Activated T-cell treated with anti-CD3 and anti-CD28 coated beads for 48 hours (primary cell): ENCODE measurements at regions not wholly inside any gene's neighbourhood (a gene's known extent, or its start where the extent isn't known, plus 50 kb on each side); places are given as distances from the start of the nearest gene placed in this dataset.

Experiments
- DNase-seq: peaks from one replicate; pipeline ENCODE4 v3.0.0-alpha.2; 2020; ENCODE audit warnings: low read depth

DNA sequence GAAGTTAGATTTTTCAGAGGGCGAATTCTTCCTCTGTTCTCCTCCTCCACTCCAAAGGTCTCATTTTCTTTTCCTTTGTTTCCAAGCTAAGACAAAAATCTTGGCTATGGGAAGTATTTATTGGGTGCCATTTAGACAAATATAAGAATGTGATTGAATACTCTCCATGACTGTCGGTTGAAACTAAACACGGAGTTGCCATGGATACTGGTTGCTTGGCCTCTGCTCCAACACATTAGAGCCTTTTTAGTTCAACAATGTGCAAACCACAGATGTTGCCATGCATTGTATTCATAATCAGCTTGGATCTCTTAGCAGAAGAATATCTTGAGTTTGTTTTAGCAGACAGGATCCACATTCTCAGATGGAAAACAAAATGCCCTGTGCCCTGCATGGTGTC is 366.5 kb upstream of the LCORL start:
- no peak for DNase-seq

DNA sequence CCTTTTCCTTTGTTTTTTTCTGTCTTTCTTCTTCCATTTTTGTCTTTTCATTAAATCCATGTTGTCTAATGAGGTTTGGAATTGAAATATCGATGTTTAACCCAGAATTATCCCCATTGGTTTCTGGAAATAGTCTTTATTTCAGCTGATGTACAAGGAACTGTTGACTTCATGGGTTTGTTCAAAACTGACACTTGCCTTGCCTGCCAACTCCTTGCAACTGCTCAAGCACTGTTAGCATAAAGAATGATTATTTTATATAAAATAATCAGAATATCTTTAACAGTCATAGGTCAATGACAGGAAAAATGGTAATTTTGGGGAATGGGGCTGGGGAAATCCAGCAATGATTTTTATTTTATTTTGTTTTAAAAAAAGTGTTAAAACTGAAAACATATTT is 359.6 kb upstream of the LCORL start:
- DNase-seq = no peak

DNA sequence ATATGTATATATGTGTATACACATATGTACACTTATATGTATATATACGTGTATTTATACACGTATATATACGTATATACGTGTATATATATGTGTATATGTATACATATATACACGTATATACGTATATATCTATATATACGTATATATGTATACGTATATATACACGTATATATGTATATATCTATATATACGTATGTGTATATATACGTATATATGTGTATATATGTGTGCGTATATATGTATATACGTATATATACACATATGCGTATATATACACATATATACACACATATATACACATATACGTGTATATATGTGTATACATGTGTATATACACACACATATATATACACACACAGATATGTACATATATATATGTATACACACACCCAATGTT is 348.0 kb upstream of the LCORL start:
- no peak for DNase-seq

DNA sequence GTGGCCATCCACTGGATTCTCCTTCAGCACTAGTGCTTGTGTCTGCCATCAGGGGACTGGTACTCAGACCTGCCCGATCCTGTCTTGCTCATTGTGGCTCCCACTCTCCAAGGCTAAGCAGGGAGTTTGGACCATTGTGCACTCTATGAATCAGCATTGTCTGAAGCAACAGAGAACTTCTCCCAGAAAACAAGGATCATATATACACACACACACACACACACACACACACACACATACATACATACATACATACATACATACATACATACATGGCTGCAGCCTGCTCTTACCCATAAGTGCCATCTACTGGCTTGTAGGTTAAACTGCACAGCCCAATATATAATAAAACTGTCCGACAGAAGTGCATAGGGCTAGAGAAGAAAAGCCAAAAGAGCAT is 345.3 kb upstream of the LCORL start:
- no peak for DNase-seq

DNA sequence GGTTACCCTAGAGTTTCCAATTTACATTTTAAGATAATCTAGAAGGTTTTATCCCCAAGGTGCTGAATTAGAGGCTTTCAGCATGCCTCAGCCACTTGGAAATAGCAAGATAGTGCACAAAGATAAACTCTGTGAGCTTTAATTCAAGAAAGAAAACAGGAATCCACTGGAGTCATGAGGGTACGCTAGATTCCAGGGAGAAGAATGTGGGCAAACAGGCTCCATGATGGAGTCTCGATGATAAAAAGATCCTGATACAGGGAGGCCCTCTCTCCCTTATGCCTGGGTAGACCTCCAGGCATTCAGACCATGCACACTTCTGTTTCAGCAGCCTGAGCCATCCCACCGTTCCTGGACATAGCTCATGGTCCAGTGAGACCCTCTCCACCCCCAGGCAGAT is 344.6 kb upstream of the LCORL start:
- no peak for DNase-seq

DNA sequence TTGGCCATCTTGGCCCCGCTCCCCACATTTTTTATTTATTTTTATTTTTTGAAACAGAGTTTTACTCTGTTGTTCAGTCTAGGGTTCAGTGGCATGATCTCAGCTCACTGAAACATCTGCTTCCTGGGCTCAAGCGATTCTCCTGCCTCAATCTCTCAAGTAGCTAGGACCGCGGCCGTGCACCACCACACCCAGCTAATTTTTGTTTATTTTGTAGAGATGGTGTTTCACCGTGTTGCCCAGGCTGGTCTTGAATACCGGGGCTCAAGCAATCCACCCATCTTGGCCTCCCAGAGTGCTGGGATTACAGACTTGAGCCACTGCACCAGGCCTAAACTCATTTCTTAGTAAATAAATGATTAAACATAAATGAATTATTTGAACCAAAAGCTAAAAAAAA is 322.0 kb upstream of the LCORL start:
- DNase-seq = no peak

DNA sequence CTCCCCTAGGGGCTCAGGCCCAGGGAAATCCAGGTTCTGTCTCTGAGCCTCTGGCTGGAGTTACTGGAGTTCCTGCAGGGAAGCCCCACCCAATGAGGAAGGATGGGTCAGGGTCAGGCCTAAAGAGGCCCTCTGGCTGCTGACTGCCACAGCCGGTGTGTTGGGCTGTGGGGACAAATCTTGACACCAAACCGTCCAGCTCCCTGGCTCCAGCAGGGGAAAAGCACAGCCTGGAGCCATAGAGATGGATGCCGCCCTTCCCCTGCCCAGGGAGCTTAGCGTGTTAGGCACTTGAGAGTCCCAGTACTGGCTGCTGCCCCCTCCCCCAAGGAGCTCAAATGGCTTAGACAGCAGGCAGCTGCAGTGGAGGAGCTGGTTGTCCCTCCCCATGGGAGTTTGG is 321.3 kb upstream of the LCORL start:
- no peak for DNase-seq

DNA sequence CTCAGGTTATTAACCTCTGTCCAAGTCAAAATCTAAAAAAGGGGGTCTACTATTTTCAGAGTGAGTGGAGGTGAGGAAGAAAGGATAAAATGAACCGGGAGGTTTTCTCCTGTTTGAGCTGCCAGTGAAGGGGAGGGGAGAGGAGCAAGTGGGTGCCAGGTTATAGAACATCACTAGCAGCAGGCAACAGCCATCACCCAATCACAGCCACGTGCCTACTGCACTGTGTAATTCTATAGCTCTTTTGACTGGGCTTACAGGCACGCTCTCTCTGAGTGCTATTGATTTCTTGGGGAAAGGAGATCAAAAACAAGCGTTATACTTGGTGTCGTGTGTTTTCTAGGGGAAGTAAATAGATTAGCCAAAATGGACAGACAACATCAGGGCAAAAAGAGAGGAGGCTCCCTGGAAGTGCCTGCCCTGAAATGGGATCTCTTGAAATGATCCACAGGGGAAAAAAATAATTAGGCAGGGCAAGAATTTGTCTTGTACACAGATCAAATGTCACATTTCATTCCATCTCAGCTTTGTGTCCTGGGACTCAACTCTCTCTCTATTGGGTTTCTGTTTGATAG is 300.5 kb upstream of the LCORL start:
- no peak for DNase-seq

DNA sequence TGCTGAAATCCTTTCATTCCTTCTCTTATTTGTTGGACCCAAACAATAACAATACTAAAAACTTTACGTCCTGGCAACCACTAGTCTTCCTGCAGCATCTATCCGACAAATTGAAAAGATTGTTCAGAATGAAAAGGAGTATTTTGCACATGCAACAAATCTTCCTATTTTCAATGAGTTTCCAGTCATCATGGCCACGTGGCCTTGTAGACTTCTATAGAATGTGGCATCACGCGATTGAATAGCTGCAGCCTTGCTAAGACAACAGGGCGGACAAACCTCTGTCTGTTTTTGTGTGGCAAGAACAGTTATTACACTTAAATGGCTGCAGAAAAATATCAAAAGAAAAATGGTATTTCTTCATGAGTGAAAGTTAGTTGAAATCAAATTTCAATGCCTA is 297.9 kb upstream of the LCORL start:
- no peak for DNase-seq

DNA sequence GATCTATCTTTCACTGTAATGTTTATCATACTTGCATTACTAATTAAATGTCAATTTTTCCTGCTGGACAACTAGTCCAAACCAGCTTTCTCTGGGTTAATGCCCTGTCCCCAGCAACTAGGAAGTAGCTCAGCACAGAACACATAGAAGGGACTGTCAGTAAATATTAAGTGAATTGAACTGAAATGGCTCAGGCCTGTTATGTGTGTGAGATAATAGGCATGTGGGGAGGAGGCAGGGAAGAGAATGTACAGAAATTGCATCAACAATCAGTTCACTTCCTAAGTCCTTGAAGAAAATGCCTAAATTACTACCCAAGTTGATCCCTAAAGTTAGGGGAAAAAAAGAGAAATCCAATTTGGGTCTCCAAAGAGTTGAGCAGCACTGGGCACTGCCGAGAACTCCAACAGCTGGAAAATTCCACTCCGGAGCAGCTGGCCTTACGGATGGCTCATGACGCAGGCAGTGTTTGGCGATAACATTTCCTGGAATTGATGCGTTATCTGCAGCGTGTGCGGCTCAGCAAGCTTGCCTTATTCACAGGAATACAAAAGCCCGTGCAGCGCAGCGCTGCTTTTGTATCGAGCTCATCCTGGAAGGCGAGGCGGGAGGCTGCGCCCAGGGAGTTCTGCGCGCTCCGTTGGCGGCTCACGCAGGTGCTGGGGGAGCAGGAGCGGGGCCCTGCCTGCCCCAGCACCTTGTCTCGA is 297.3 kb upstream of the LCORL start:
- DNase-seq = no peak

DNA sequence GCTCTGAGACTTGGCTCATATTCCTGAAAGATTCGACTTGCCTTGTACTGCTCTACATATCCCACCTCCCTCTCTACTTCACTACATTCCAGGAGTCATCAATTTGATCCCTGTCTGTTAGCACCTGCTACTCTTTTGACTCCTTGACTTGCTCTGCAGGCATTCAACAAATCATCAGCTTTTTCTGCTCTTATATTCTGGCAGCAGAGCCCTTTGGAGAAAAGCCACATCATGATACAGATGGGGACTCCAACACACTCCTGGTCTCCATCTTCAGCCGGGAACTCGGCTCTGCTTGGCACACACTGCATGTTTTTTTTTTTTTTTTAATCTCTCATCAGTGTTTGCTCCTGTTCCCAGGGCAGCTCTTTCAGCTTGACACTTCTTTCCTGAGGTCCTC is 293.2 kb upstream of the LCORL start:
- no peak for DNase-seq

DNA sequence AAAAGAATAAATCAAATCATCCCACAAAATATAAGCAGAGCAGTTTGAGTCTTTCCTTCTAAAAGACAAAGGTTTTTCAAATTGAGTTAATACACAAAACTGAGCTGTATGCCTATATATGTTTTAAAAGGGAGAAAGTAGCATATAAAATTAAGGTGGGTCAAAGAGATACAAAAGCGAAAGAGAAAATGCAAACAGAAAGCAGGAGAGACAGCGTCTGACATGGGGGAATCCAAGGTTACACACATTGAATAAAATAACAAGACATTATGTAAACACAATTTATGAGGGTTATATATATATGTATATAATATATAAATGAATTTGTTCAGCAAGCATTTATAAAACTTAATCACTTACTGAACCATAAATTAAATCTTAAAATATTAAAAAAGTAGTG is 276.1 kb upstream of the LCORL start:
- DNase-seq = no peak

DNA sequence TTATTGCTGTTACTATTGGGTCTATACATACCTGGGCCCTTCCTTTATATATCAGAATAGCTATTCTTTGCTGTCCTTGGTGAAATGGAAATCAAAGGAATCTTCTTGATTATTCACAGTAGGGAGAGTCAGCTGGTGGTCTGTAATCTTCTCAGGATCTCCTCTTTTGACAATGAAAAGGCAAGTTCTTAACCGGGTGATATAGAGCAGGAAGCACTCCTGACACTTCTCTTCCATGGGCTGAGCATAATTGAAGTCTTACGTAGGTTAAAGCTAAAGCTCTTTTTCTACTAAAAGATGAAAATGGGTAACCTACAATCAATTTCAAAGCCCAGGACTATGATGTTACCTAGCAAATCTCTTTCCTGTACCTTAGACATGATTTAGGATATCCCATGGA is 274.9 kb upstream of the LCORL start:
- no peak for DNase-seq

DNA sequence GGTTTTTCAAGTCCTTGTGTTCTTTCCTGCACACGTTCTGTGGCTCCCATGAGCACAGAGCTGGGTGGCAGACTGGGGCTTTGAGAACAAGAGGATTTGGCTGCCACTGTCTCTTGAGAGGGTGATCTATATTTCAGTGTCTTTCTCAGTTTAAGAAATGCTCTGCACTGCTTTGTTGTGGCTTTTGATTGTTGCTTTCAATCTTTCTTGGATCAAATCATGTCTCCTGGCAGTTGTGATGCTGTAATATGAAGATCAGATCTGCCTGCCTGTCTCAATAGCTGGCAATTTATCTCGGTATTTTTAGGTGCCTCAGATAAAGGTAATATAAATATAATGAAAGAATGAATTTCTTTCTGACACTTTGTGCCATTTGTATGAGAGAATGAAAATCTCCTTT is 273.3 kb upstream of the LCORL start:
- no peak for DNase-seq

DNA sequence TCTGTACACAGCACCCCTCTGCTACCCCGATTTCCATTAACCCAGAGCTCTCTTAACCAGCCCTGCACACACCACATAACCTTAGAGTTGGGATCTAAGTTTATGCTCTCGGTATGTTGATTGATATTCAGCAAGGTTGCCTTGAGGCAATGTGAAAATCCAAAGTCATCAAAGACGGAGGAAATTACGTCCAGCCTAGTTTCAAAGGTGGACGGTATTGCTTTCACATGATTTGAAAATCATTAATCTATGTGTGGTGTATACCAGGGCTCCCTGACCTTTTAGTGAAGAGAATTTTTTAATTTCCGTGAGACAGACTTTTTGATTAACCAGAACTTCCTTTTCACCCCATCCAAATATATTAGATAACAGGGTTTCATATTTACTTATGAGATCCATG is 272.5 kb upstream of the LCORL start:
- no peak for DNase-seq

DNA sequence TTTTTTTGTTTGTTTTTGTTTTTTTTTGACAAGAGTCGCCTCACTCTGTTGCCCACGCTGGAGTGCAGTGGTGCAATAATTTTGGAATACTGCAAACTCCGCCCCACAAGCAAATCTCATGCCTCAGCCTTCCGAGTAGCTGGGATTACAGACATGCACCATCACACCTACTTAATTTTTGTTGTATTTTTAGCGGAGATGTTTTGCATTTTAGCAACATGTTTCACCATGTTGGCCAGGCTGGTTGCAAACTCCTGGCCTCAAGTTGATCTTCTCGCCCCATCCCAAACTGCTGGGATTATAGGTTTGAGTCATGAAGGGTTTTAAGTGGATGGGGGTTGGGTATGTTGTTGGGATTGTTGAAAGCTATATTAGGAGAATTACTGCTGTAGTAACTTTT is 270.9 kb upstream of the LCORL start:
- DNase-seq = no peak

DNA sequence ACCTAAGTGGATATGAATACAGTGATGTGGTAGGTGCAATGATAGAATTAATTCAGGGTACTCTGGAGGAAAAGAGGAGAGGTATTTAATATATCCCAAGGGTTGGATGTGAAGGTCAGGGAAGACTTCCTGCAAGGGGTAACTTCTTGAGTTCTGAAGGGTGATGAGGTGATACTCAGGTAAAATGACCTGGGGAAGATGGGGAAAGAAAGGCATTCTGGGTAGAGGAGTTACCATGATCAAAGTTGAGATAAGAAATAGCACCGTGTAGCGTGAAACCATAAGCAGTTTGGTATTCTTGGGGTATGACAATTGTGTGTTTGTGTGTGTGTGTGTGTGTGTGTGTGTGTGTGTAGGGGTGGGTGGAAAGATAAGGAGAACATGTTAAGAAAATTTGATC is 270.4 kb upstream of the LCORL start:
- DNase-seq = no peak

DNA sequence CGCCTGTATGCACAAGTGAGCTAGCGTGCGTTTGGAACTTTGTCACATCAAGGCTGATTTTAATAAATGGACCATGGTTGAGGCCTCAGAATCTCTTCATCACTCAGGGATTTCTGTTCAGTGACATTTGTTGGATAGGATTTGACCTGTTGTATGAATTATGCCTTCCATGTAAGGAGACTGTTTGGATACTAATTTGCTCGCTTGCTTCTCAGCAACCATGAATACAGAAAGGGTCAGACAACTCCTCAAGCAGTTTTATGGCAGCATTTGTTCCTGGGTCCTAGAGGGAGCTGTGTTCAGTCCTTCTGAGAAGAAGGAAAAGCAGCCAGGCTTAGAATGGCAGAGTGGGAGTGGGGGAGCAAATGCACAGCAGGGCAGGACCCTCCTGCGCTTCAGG is 269.7 kb upstream of the LCORL start:
- DNase-seq = no peak

DNA sequence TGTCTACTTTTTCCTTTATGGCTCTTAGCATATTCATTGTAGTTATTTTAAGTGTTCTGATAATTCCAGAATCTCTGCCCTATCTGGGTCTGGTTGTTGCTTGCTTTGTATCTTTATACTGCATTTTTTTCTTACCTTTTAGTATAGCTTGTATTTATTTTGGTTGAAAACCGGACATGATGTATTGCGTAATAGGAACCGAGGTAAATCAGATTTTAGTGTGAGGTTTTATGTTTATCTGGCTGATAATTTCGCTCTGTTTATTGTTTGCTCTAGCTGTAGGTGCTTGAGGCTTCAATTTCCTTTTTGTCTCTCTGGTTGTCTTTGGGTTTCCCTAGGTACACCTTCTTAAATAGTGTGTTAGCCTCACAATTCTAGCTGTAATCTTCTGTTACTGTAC is 263.8 kb upstream of the LCORL start:
- DNase-seq = no peak

DNA sequence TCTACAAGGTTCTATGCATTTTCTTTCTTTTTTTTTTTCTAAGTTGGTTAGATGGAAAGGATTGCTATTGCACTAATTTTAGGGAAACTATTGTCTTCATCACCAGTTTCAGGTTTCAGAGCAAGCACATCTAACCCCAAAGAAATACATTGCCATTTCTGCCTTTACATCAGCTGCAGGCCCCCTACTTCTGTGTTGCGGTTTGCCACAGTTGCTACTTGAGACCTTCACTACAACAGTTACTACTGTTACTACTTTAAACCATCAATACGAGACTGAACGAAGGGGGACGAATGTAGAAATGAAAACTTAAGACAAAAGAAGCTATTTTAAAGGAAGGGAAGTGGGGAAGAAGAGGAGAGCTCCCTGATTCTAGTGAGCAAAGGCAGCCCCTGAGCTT is 256.7 kb upstream of the LCORL start:
- DNase-seq = no peak

DNA sequence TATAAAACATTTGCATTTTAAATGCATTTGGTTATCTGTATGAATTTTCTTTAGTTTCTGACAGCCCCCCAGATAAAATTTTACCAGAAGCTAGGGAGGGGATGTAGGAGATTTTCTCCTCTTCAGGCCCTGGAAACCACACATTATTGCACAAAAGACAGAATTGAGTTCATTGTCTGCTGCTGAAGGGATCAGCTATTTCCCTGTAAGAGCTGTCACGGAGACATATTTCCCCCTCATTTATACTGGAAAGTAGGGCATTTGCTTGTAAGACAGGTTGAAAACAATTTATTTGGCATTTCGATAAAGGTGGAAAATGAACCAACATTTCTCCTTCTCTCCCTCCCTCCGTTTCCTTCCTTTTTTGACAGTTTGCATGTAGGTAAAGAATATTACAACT is 241.3 kb upstream of the LCORL start:
- DNase-seq = no peak

DNA sequence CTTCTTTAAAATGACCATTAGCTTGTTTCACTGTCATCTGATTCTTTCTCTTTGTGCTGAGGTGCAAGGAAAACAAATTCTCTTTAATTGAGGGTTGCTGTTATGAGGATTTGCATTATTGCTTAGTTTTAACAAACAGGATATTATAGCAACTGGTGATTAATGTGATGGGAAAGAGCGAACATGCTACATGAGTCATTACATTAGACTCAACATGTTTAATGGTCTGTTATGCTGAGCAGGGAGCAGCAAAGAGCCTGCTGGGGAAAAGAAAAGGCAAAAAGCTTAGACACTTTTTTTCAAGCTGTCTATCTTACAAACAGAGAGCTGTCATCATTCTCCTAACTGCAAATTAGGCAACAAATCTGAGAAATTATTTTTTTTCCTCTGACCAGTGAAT is 230.5 kb upstream of the LCORL start:
- no peak for DNase-seq

DNA sequence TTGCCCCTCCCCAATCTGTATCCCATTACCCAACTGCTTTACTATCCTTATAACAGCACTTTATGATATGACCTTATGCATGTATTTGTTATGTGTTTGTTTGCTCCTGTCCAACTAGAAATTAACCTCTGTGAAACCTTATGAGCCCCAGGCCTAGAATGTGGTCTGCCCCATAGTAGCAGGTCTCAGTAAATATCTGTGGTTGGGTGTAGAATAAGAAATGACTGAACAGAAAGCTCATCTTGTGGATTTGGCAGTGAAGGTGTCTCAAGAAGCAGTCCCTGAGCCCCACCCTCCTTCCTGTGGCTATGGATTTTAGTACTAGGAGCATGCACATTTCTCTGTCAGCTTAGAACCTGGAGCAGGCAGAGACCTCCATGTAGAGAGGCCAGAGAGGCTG is 229.0 kb upstream of the LCORL start:
- DNase-seq = no peak

DNA sequence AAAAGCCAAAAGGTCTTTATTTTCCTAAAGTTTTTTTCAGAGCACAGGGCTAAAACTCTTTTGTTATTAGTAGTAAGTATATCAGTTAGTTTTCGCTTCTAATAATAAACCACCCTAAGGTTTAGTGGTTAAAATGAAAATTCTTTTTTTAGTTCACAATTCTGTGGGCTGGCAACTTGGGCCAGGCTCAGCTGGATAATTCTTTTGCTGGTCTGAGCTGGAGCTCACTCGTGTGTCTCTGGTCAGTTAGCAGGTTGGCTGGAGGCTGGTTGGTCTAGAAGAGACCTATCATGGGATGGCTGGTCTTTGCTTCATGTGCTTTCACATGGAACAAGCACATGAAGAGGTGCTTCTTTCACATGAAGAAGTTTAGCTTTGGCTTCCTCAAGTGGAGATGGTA is 227.1 kb upstream of the LCORL start:
- DNase-seq = no peak

DNA sequence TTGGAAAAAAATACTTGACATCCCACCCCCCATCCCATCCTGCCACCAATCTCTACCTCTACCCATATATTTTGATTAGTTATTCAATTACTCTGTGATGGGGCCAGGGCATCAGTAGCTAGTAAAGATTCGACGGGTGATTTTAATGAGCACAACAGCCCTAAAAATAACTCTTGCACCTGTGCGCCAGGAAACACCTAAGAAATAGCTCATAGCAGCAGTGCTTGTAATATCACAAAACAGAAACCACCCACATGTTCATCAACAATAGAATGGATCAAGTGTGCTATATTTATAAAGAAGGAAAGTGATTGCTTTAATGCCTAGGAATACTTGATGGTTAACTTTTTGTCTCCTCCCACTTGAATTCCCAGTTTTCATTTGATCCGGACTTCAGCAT is 225.6 kb upstream of the LCORL start:
- DNase-seq = no peak
